Astrocyte (in vitro differentiated cells and primary cell): ENCODE measurements at regions not wholly inside any gene's neighbourhood (a gene's known extent, or its start where the extent isn't known, plus 50 kb on each side); places are given as distances from the start of the nearest gene placed in this dataset.

Experiments used
- EZH2 ChIP-seq: IDR thresholded peaks from 2 replicates; pipeline ENCODE4 v1.6.1; 2012; ENCODE audit warnings: mild to moderate bottlenecking, low read length, inconsistent platforms; ENCODE audit not compliant: insufficient read depth
- TF ChIP-seq, protein P1 (sequence below): IDR thresholded peaks from 2 replicates; pipeline ENCODE4 v1.5.1; 2011; ENCODE audit warnings: low read depth, mild to moderate bottlenecking, inconsistent platforms, low read length, moderate library complexity; ENCODE audit not compliant: insufficient read depth

GRCh38 chr2:8456151-8457091, 225.4 kb upstream of the ID2 start:
- TF ChIP-seq, protein P1, sequence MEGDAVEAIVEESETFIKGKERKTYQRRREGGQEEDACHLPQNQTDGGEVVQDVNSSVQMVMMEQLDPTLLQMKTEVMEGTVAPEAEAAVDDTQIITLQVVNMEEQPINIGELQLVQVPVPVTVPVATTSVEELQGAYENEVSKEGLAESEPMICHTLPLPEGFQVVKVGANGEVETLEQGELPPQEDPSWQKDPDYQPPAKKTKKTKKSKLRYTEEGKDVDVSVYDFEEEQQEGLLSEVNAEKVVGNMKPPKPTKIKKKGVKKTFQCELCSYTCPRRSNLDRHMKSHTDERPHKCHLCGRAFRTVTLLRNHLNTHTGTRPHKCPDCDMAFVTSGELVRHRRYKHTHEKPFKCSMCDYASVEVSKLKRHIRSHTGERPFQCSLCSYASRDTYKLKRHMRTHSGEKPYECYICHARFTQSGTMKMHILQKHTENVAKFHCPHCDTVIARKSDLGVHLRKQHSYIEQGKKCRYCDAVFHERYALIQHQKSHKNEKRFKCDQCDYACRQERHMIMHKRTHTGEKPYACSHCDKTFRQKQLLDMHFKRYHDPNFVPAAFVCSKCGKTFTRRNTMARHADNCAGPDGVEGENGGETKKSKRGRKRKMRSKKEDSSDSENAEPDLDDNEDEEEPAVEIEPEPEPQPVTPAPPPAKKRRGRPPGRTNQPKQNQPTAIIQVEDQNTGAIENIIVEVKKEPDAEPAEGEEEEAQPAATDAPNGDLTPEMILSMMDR, result no peak
- no peak for TF ChIP-seq EZH2
